ENCODE measurements at regions not wholly inside any gene's neighbourhood (a gene's known extent, or its start where the extent isn't known, plus 50 kb on each side); places are given as distances from the start of the nearest gene placed in this dataset.

DNA sequence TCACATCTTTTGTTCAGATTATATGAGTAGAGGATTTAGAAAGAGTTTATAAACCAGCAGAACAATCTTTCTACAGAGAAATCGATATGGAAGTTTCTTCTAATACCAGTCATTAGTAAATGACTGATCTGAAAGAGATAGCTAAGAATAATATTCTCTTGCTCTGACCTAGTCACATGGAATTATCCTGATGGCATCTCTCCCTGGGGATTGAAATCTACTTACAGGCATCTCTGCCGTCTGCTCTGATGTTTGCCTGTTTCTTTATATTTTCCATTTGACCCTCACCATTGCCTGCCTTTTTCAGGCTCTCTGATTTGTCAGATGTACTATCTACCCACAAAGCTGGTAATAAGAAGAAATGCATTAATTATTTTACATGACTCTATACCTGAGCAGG is 1157.3 kb downstream of the PCDH7 start:
- TF ChIP-seq, protein P1, sequence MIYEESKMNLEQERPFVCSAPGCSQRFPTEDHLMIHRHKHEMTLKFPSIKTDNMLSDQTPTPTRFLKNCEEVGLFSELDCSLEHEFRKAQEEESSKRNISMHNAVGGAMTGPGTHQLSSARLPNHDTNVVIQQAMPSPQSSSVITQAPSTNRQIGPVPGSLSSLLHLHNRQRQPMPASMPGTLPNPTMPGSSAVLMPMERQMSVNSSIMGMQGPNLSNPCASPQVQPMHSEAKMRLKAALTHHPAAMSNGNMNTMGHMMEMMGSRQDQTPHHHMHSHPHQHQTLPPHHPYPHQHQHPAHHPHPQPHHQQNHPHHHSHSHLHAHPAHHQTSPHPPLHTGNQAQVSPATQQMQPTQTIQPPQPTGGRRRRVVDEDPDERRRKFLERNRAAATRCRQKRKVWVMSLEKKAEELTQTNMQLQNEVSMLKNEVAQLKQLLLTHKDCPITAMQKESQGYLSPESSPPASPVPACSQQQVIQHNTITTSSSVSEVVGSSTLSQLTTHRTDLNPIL (CRISPR knock-in tag; IDR thresholded peaks at IDR 0.05; ENCODE audit: low read depth) = no peak
- no peak for TF ChIP-seq GLIS3 (CRISPR knock-in tag; IDR thresholded peaks at IDR 0.05)
- no peak for TF ChIP-seq TOX (CRISPR knock-in tag; IDR thresholded peaks at IDR 0.05; ENCODE audit: borderline replicate concordance)
- TF ChIP-seq, protein P2, sequence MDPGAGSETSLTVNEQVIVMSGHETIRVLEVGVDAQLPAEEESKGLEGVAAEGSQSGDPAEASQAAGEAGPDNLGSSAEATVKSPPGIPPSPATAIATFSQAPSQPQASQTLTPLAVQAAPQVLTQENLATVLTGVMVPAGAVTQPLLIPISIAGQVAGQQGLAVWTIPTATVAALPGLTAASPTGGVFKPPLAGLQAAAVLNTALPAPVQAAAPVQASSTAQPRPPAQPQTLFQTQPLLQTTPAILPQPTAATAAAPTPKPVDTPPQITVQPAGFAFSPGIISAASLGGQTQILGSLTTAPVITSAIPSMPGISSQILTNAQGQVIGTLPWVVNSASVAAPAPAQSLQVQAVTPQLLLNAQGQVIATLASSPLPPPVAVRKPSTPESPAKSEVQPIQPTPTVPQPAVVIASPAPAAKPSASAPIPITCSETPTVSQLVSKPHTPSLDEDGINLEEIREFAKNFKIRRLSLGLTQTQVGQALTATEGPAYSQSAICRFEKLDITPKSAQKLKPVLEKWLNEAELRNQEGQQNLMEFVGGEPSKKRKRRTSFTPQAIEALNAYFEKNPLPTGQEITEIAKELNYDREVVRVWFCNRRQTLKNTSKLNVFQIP (CRISPR knock-in tag; IDR thresholded peaks at IDR 0.05; ENCODE audit: borderline replicate concordance, low read depth) = no peak
- no peak for TF ChIP-seq CSDC2 (CRISPR knock-in tag; IDR thresholded peaks at IDR 0.05)
- TF ChIP-seq, protein P3, sequence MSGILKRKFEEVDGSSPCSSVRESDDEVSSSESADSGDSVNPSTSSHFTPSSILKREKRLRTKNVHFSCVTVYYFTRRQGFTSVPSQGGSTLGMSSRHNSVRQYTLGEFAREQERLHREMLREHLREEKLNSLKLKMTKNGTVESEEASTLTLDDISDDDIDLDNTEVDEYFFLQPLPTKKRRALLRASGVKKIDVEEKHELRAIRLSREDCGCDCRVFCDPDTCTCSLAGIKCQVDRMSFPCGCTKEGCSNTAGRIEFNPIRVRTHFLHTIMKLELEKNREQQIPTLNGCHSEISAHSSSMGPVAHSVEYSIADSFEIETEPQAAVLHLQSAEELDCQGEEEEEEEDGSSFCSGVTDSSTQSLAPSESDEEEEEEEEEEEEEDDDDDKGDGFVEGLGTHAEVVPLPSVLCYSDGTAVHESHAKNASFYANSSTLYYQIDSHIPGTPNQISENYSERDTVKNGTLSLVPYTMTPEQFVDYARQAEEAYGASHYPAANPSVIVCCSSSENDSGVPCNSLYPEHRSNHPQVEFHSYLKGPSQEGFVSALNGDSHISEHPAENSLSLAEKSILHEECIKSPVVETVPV (CRISPR knock-in tag; IDR thresholded peaks at IDR 0.05) = no peak
- TF ChIP-seq ZC3H10 (CRISPR knock-in tag; IDR thresholded peaks at IDR 0.05) = no peak
- TF ChIP-seq ZNF8 (CRISPR knock-in tag; IDR thresholded peaks at IDR 0.05) = no peak
- TF ChIP-seq ZFP30 (CRISPR knock-in tag; IDR thresholded peaks at IDR 0.05) = no peak
- TF ChIP-seq, protein P4, sequence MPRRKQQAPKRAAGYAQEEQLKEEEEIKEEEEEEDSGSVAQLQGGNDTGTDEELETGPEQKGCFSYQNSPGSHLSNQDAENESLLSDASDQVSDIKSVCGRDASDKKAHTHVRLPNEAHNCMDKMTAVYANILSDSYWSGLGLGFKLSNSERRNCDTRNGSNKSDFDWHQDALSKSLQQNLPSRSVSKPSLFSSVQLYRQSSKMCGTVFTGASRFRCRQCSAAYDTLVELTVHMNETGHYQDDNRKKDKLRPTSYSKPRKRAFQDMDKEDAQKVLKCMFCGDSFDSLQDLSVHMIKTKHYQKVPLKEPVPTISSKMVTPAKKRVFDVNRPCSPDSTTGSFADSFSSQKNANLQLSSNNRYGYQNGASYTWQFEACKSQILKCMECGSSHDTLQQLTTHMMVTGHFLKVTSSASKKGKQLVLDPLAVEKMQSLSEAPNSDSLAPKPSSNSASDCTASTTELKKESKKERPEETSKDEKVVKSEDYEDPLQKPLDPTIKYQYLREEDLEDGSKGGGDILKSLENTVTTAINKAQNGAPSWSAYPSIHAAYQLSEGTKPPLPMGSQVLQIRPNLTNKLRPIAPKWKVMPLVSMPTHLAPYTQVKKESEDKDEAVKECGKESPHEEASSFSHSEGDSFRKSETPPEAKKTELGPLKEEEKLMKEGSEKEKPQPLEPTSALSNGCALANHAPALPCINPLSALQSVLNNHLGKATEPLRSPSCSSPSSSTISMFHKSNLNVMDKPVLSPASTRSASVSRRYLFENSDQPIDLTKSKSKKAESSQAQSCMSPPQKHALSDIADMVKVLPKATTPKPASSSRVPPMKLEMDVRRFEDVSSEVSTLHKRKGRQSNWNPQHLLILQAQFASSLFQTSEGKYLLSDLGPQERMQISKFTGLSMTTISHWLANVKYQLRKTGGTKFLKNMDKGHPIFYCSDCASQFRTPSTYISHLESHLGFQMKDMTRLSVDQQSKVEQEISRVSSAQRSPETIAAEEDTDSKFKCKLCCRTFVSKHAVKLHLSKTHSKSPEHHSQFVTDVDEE (CRISPR knock-in tag; IDR thresholded peaks at IDR 0.05) = no peak
- TF ChIP-seq OSR1 (CRISPR knock-in tag; IDR thresholded peaks at IDR 0.05) = no peak

Data from SK-N-SH treated with all-trans-retinoic acid at 6 μM for 48 hours (cell line).